ENCODE measurements at regions not wholly inside any gene's neighbourhood (a gene's known extent, or its start where the extent isn't known, plus 50 kb on each side); places are given as distances from the start of the nearest gene placed in this dataset.

DNA sequence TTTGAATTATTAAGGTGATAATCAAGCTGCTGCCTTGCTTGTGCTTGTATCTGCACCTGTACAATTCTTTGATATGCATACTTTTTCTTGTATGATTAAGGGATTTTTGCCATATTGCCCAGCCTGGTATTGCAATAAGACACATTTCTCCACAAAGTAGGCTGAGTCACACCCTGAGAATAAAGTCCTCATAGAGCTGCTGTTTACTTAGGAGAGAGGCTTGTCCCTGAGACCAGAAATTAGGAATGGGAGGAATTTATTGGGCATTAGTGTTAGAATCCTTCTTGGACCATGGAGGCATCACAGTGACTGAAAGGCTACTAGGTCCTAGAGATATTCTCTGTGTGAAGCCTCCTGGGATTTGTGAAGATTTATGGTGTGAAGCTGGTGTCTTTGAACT is 506.8 kb upstream of the FBXO33 start:
- no peak overlapping the region for H3K27ac ChIP-seq
- no peak for DNase-seq
- H3K9me3 ChIP-seq = no peaks in the 10 kb centered on the region
- H3K36me3 ChIP-seq = no peaks in the 10 kb centered on the region
- no peak overlapping the region for H3K4me3 ChIP-seq
- no peaks in the 10 kb centered on the region for H3K4me1 ChIP-seq
- H3K27me3 ChIP-seq (replicated peaks in 1 of 7) = no peaks in the 10 kb centered on the region
- TF ChIP-seq, protein P1, sequence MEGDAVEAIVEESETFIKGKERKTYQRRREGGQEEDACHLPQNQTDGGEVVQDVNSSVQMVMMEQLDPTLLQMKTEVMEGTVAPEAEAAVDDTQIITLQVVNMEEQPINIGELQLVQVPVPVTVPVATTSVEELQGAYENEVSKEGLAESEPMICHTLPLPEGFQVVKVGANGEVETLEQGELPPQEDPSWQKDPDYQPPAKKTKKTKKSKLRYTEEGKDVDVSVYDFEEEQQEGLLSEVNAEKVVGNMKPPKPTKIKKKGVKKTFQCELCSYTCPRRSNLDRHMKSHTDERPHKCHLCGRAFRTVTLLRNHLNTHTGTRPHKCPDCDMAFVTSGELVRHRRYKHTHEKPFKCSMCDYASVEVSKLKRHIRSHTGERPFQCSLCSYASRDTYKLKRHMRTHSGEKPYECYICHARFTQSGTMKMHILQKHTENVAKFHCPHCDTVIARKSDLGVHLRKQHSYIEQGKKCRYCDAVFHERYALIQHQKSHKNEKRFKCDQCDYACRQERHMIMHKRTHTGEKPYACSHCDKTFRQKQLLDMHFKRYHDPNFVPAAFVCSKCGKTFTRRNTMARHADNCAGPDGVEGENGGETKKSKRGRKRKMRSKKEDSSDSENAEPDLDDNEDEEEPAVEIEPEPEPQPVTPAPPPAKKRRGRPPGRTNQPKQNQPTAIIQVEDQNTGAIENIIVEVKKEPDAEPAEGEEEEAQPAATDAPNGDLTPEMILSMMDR (IDR thresholded peaks at IDR 0.05 in 8 of 11, conservative IDR thresholded peaks at IDR 0.05 in 3 of 11) = no peak
- intact Hi-C loops (cut with DNase I; ENCODE audit: low total_unique reads) = no loop called here

DNA sequence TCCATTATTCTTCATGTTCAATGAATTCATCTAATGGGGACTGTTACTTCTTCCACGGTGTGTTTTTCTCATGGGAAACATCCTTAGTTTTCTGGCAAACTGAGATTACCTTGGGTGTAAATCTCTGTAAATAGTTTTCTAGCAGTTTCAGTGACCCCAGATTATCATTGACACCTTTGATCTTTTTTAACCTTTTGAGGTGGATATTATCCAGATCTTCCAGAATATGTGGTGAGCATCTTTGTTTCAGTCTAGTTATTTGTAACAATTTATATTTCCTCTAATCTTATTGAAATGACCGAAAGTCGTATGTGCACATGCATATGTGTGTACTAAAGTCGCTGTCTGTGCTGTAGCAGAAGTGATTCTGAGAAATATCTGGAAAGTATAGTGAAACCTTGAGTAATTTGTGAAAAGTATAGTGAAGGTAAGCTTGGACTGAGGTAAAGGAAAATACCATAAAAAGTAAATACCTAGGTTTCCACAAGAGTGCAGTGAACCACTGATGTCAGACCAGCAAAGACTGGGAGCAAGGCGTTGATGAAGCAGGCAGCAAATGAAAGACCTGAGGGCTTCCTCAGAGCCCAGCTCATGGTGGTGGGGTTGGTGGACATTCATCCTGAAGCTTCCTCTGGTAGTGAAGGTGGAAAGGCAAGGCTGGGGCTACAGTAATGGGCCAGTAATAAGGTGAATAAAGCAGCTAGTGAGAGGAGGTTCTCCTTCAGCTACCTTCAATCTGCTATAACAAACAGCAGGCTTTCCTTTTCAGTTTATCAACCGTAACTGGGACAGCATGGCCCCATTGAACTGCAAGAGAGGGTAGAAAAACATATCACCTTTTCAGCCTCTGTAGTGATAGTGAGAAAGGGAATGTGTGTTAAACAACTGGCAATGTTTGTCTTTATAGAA is 480.2 kb upstream of the FBXO33 start:
- TF ChIP-seq POLR2AphosphoS5 (IDR thresholded peaks at IDR 0.05) (no peak), POLR2A (IDR thresholded peaks at IDR 0.05) (no peak)
- TF ChIP-seq, protein P1 (IDR thresholded peaks at IDR 0.05 in 8 of 11, conservative IDR thresholded peaks at IDR 0.05 in 3 of 11) = no peak
- 57 to 77% (median 73%) methylated on average over 6 of the region's 6 CpGs for WGBS, 5 donors
- Histone ChIP-seq H3K27me3 (replicated peaks in 1 of 7) (no peaks in the 10 kb centered on the region), H3K36me3 (no peaks in the 10 kb centered on the region), H3K4me3 (no peak overlapping the region), H3K9me3 (no peaks in the 10 kb centered on the region), H3K4me1 (no peaks in the 10 kb centered on the region), H3K27ac (no peak overlapping the region)
- intact Hi-C loops (cut with DNase I; ENCODE audit: low total_unique reads) = no loop called here
- no peak for DNase-seq

DNA sequence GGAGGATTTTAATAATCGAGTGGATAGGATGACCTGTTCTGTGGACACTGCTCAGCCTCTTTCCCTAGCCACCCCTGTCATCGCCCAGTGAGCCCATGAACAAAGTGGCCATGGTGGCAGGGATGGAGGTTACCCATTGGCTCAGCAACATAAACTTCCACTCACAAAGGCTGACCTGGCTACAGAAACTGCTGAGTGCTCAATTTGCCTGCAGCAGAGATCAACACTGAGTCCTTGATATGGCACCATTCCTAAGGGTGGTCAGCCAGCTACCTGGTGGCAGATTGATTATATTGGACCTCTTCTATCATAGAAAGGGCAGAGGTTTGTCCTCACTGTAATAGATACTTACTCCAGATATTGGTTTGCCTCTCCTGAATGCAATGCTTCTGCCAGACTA is 465.4 kb upstream of the FBXO33 start:
- Histone ChIP-seq H3K36me3 (no peaks in the 10 kb centered on the region), H3K4me1 (no peaks in the 10 kb centered on the region), H3K27me3 (replicated peaks in 1 of 7) (no peaks in the 10 kb centered on the region), H3K4me3 (no peak overlapping the region), H3K9me3 (peaks cover 0 to 38% (median 22%) of the 10 kb centered on the region in 8 donors), H3K27ac (no peak overlapping the region)
- intact Hi-C loops (cut with DNase I; ENCODE audit: low total_unique reads) = no loop called here
- TF ChIP-seq, protein P1 (IDR thresholded peaks at IDR 0.05 in 8 of 11, conservative IDR thresholded peaks at IDR 0.05 in 3 of 11) = no peak
- no peak for TF ChIP-seq POLR2A (IDR thresholded peaks at IDR 0.05)
- no peak for TF ChIP-seq POLR2AphosphoS5 (IDR thresholded peaks at IDR 0.05)
- DNase-seq = no peak
- 77 to 98% (median 94%) methylated on average over 2 of the region's 2 CpGs for WGBS, 5 donors

DNA sequence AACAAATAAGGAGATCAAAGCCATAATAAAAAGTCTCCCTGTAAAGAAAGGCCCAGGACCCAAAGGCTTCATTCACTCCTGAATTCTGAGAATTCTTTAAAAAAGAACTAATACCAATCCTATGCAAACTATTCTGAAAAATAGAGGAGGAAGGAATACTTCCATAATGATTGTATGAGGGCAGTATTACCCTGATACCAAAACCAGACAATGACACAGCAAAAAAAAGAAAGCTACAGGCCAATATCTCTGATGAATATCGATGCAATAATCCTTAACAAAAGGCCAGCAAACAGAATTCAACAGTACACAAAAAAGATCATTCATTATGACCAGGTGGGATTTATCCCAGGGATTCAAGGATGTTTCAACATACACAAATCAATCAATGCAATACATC is 457.8 kb upstream of the FBXO33 start:
- H3K4me1 ChIP-seq = no peaks in the 10 kb centered on the region
- no peaks in the 10 kb centered on the region for H3K36me3 ChIP-seq
- no peak overlapping the region for H3K4me3 ChIP-seq
- peaks cover 0 to 65% (median 49%) of the 10 kb centered on the region in 8 donors for H3K9me3 ChIP-seq
- no peaks in the 10 kb centered on the region for H3K27me3 ChIP-seq (replicated peaks in 1 of 7)
- TF ChIP-seq, protein P1 (IDR thresholded peaks at IDR 0.05 in 8 of 11, conservative IDR thresholded peaks at IDR 0.05 in 3 of 11) = no peak
- 66 to 87% (median 77%) methylated on average over 1 of the region's 1 CpG for WGBS, 5 donors
- no peak for DNase-seq
- H3K27ac ChIP-seq = no peak overlapping the region
- intact Hi-C loops (cut with DNase I; ENCODE audit: low total_unique reads) = no loop called here
